ENCODE measurements at regions not wholly inside any gene's neighbourhood (a gene's known extent, or its start where the extent isn't known, plus 50 kb on each side); places are given as distances from the start of the nearest gene placed in this dataset.

DNA sequence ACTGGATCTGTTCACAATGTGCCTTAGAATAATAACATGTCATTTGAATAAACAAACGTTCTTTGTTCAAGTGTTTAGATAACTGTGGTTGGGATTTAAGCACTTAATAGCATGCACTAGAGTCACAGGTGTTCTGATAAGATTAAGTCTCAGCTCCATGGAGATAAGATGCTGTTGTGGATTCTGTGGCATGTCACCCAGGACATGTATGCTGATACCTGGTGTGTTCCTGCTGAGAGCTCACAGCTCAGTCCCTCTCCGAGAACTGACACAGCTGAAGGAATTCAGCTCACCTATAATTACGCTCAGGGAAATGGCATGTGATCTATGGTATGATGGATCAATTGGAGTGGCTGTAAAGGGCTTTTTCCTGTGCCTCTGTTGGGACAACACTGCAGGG lies 75.4 kb upstream of the ST6GAL2 start:
- H3K4me1 Mint-ChIP-seq, result peaks cover 8% of the 10 kb centered on the region; the same call in 1 of the 2 replicates
- no peak overlapping the region for H3K4me3 Mint-ChIP-seq
- H3K36me3 Mint-ChIP-seq, result no peaks in the 10 kb centered on the region
- TF ChIP-seq, protein P1, sequence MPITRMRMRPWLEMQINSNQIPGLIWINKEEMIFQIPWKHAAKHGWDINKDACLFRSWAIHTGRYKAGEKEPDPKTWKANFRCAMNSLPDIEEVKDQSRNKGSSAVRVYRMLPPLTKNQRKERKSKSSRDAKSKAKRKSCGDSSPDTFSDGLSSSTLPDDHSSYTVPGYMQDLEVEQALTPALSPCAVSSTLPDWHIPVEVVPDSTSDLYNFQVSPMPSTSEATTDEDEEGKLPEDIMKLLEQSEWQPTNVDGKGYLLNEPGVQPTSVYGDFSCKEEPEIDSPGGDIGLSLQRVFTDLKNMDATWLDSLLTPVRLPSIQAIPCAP (CRISPR knock-in tag; IDR thresholded peaks at IDR 0.05), result no peak
- TF ChIP-seq ZNF317 (CRISPR knock-in tag; IDR thresholded peaks at IDR 0.05; ENCODE audit: borderline replicate concordance, low read depth), result no peak
- TF ChIP-seq, protein P2, sequence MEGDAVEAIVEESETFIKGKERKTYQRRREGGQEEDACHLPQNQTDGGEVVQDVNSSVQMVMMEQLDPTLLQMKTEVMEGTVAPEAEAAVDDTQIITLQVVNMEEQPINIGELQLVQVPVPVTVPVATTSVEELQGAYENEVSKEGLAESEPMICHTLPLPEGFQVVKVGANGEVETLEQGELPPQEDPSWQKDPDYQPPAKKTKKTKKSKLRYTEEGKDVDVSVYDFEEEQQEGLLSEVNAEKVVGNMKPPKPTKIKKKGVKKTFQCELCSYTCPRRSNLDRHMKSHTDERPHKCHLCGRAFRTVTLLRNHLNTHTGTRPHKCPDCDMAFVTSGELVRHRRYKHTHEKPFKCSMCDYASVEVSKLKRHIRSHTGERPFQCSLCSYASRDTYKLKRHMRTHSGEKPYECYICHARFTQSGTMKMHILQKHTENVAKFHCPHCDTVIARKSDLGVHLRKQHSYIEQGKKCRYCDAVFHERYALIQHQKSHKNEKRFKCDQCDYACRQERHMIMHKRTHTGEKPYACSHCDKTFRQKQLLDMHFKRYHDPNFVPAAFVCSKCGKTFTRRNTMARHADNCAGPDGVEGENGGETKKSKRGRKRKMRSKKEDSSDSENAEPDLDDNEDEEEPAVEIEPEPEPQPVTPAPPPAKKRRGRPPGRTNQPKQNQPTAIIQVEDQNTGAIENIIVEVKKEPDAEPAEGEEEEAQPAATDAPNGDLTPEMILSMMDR (IDR thresholded peaks at IDR 0.05), result no peak
- H3K9me3 Mint-ChIP-seq, result no peaks in the 10 kb centered on the region
- no peak for ATAC-seq
- POLR2A ChIA-PET, result no interaction called here
- CTCF ChIA-PET, result no interaction called here
- H3K27me3 Mint-ChIP-seq (ENCODE audit: low read depth), result no peaks in the 10 kb centered on the region; the same call in 1 of the 2 replicates
- no peak for DNase-seq (ENCODE audit: low spot score)
- no peak overlapping the region for H3K27ac Mint-ChIP-seq

DNA sequence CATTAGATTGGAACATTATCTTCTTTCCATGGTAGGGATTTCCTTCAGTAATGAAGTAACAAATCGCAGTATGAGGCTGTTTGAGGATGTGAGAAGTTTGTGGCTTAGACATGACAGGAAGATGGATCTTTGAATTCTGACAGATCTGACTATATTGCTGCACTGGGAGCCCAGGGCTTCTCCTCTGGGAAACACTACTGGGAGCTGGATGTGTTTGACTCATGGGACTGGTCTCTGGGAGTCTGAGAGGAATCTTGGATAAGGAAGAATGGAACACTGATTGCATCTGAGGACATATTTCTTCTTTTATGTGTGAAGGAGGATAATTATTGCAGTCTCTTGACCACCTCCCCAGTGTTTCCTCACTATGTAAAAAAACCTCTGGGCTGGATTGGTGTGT lies 77.2 kb upstream of the ST6GAL2 start:
- H3K27ac Mint-ChIP-seq, result no peak overlapping the region
- H3K36me3 Mint-ChIP-seq, result no peaks in the 10 kb centered on the region
- no peaks in the 10 kb centered on the region; the same call in 1 of the 2 replicates for H3K27me3 Mint-ChIP-seq (ENCODE audit: low read depth)
- H3K9me3 Mint-ChIP-seq, result peaks cover 6% of the 10 kb centered on the region
- TF ChIP-seq ZNF263 (CRISPR knock-in tag; IDR thresholded peaks at IDR 0.05; ENCODE audit: low read depth) (no peak), ZNF396 (CRISPR knock-in tag; IDR thresholded peaks at IDR 0.05; ENCODE audit: borderline replicate concordance) (no peak), ATF1 (CRISPR knock-in tag; IDR thresholded peaks at IDR 0.05) (no peak), EMX1 (CRISPR knock-in tag; IDR thresholded peaks at IDR 0.05) (no peak), FOXJ3 (CRISPR knock-in tag; IDR thresholded peaks at IDR 0.05; ENCODE audit: borderline replicate concordance) (no peak), ETV6 (CRISPR knock-in tag; IDR thresholded peaks at IDR 0.05) (no peak), GTF2I (CRISPR knock-in tag; conservative IDR thresholded peaks at IDR 0.05) (no peak), NFATC4 (CRISPR knock-in tag; IDR thresholded peaks at IDR 0.05) (no peak), JAZF1 (CRISPR knock-in tag; IDR thresholded peaks at IDR 0.05) (no peak)
- TF ChIP-seq, protein P2 (IDR thresholded peaks at IDR 0.05), result no peak
- TF ChIP-seq, protein P3, sequence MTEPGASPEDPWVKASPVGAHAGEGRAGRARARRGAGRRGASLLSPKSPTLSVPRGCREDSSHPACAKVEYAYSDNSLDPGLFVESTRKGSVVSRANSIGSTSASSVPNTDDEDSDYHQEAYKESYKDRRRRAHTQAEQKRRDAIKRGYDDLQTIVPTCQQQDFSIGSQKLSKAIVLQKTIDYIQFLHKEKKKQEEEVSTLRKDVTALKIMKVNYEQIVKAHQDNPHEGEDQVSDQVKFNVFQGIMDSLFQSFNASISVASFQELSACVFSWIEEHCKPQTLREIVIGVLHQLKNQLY (CRISPR knock-in tag; IDR thresholded peaks at IDR 0.05), result no peak
- DNase-seq (ENCODE audit: low spot score) (no peak), ATAC-seq (no peak)
- H3K4me3 Mint-ChIP-seq, result no peak overlapping the region
- CTCF ChIA-PET, result interaction anchor here (1.3 kb wide), 1 partner anchor 160 kb away, joined by 3 read pairs; no protein-coding TSS in a partner anchor
- H3K4me1 Mint-ChIP-seq, result peaks cover 8% of the 10 kb centered on the region; the same call in 1 of the 2 replicates
- POLR2A ChIA-PET, result no interaction called here

DNA sequence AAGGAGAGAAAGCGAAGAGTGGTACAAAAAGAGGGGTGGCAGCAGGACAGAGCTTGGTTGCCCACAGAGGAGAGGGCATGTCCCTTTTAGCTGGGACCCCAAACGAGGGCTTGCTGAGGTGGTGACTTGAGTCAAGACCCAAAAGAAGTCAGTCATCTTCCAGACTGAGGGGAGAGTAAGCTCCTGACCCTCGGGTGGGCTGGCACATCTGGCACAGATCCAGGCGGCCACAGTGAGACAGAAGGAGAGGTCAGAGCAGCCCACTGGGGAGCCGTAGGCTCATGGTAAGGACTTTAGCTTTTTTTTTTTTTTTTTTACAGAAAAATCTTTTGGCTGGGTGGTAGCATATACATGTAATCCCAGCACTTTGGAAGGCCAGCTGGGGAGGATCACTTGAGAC lies 77.9 kb upstream of the ST6GAL2 start:
- CTCF ChIA-PET, result interaction anchor here (1.3 kb wide), 1 partner anchor 160 kb away, joined by 3 read pairs; no protein-coding TSS in a partner anchor
- Mint-ChIP-seq H3K27me3 (ENCODE audit: low read depth) (no peaks in the 10 kb centered on the region; the same call in 1 of the 2 replicates), H3K36me3 (no peaks in the 10 kb centered on the region), H3K4me1 (peaks cover 8% of the 10 kb centered on the region; the same call in 1 of the 2 replicates), H3K9me3 (peaks cover 12% of the 10 kb centered on the region), H3K27ac (no peak overlapping the region), H3K4me3 (no peak overlapping the region)
- TF ChIP-seq, protein P4, sequence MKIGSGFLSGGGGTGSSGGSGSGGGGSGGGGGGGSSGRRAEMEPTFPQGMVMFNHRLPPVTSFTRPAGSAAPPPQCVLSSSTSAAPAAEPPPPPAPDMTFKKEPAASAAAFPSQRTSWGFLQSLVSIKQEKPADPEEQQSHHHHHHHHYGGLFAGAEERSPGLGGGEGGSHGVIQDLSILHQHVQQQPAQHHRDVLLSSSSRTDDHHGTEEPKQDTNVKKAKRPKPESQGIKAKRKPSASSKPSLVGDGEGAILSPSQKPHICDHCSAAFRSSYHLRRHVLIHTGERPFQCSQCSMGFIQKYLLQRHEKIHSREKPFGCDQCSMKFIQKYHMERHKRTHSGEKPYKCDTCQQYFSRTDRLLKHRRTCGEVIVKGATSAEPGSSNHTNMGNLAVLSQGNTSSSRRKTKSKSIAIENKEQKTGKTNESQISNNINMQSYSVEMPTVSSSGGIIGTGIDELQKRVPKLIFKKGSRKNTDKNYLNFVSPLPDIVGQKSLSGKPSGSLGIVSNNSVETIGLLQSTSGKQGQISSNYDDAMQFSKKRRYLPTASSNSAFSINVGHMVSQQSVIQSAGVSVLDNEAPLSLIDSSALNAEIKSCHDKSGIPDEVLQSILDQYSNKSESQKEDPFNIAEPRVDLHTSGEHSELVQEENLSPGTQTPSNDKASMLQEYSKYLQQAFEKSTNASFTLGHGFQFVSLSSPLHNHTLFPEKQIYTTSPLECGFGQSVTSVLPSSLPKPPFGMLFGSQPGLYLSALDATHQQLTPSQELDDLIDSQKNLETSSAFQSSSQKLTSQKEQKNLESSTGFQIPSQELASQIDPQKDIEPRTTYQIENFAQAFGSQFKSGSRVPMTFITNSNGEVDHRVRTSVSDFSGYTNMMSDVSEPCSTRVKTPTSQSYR (CRISPR knock-in tag; IDR thresholded peaks at IDR 0.05), result no peak
- TF ChIP-seq, protein P5, sequence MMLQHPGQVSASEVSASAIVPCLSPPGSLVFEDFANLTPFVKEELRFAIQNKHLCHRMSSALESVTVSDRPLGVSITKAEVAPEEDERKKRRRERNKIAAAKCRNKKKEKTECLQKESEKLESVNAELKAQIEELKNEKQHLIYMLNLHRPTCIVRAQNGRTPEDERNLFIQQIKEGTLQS (CRISPR knock-in tag; conservative IDR thresholded peaks at IDR 0.05), result no peak
- ATAC-seq (no peak), DNase-seq (ENCODE audit: low spot score) (no peak)
- POLR2A ChIA-PET, result no interaction called here
